H1 (cell line): ENCODE measurements at regions not wholly inside any gene's neighbourhood (a gene's known extent, or its start where the extent isn't known, plus 50 kb on each side); places are given as distances from the start of the nearest gene placed in this dataset.

Experiments
- ATF2 ChIP-seq: IDR thresholded peaks from 2 replicates; pipeline ENCODE4 v1.6.1; 2012; ENCODE audit warnings: low read length, inconsistent platforms
- CTBP2 ChIP-seq: IDR thresholded peaks from 2 replicates; pipeline ENCODE4 v1.7.0; 2011; ENCODE audit warnings: borderline replicate concordance, mild to moderate bottlenecking, moderate library complexity, mixed read lengths, low read length; ENCODE audit not compliant: insufficient read depth, insufficient read length
- RBBP5 ChIP-seq: IDR thresholded peaks from 2 replicates; pipeline ENCODE4 v1.7.1; 2012; ENCODE audit warnings: low read depth, mild to moderate bottlenecking, inconsistent platforms, low read length, moderate library complexity, borderline replicate concordance
- ZNF274 ChIP-seq: IDR thresholded peaks from 2 replicates; pipeline ENCODE4 v1.7.0; 2012; ENCODE audit warnings: low read length, borderline replicate concordance; ENCODE audit errors: extremely low read depth

- TF ChIP-seq ZNF274 (no peak), ATF2 (no peak), RBBP5 (no peak), CTBP2 (no peak)
Measured at GRCh38 chr13:98083936-98084335, 59.0 kb upstream of the FARP1 start (continued).
